Dendritic cell treated with granulocyte-macrophage colony-stimulating factor and Interleukin-4, amounts not matched to agents 40 ng/mL and 50 ng/mL, for 4 days (primary cell): ENCODE measurements at regions not wholly inside any gene's neighbourhood (a gene's known extent, or its start where the extent isn't known, plus 50 kb on each side); places are given as distances from the start of the nearest gene placed in this dataset.

Experiments used
- H3K27ac Mint-ChIP-seq: one replicate; pipeline ENCODE4 v1.8.0; 2022; ENCODE audit warnings: mild to moderate bottlenecking, mixed read lengths
- H3K27me3 Mint-ChIP-seq: one replicate; pipeline ENCODE4 v1.8.0; 2022; ENCODE audit warnings: mild to moderate bottlenecking, mixed read lengths
- H3K36me3 Mint-ChIP-seq: one replicate; pipeline ENCODE4 v1.8.0; 2022; ENCODE audit warnings: low read depth, mixed read lengths
- H3K4me1 Mint-ChIP-seq: one replicate; pipeline ENCODE4 v1.8.0; 2022; ENCODE audit warnings: low read depth, mixed read lengths
- H3K4me3 Mint-ChIP-seq: one replicate; pipeline ENCODE4 v1.8.0; 2022; ENCODE audit warnings: mild to moderate bottlenecking, moderate library complexity, mixed read lengths
- H3K9me3 Mint-ChIP-seq: one replicate; pipeline ENCODE4 v1.8.0; 2022; ENCODE audit warnings: mixed read lengths
- intact Hi-C: fragments of 100-400 bp; cut with micrococcal nuclease; formaldehyde crosslinking; loops from one replicate; pipeline ENCODE4 v1.15.0; 2022

GRCh38 chr9:69984831-69985230 lies 58.8 kb upstream of the MAMDC2 start:
- peaks cover 2% of the 10 kb centered on the region for H3K27me3 Mint-ChIP-seq
- no peak overlapping the region for H3K4me3 Mint-ChIP-seq
- no peaks in the 10 kb centered on the region for H3K4me1 Mint-ChIP-seq

DNA sequence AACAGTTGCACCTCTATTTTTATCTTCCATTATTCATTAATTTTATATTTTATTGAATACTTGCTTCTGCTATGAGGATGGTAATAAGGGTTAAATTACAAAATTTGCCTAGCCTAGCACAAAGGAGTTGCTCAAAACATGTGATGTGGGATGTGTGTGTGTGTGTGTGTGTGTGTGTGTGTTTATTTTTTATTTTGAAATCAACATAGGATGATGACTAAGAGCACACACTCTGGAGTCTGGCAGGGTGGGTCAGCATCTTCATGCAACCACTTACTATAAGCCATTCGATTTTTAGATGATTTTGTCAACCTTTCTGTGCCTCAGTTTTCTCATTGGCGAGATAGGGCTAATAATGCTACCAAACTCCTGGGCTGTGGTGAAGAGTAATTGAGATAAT lies 57.7 kb upstream of the MAMDC2 start:
- intact Hi-C loops: no loop called here
- Mint-ChIP-seq H3K4me3 (no peak overlapping the region), H3K36me3 (no peaks in the 10 kb centered on the region), H3K9me3 (no peaks in the 10 kb centered on the region), H3K27ac (no peak overlapping the region), H3K27me3 (no peaks in the 10 kb centered on the region), H3K4me1 (no peaks in the 10 kb centered on the region)

More at GRCh38 chr9:69984831-69985230, 58.8 kb upstream of the MAMDC2 start:
- intact Hi-C loops: no loop called here
- Mint-ChIP-seq H3K36me3 (no peaks in the 10 kb centered on the region), H3K9me3 (no peaks in the 10 kb centered on the region), H3K27ac (no peak overlapping the region)

DNA sequence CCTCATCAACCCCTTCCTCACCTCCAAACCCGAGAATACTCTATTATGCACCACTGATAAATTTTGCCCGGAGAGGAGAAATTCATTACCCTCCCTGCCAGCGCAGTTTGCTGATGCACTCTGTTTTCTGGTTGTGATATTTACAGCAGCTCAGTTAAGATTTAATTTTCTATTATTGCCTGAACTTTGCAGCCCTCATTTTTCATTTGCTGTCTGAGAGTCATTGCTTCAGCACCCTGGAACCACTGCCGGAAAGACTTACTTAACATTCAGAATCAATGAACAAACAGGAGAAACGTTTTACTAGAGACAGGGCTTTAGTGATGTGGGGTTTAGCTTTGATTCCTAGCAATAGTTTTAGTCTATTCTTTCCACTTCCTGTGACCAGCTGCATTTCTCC lies 56.7 kb upstream of the MAMDC2 start:
- intact Hi-C loops: no loop called here
- H3K36me3 Mint-ChIP-seq: no peaks in the 10 kb centered on the region
- no peaks in the 10 kb centered on the region for H3K4me1 Mint-ChIP-seq
- no peak overlapping the region for H3K4me3 Mint-ChIP-seq
- H3K9me3 Mint-ChIP-seq: no peaks in the 10 kb centered on the region
- H3K27ac Mint-ChIP-seq: no peak overlapping the region
- H3K27me3 Mint-ChIP-seq: no peaks in the 10 kb centered on the region

DNA sequence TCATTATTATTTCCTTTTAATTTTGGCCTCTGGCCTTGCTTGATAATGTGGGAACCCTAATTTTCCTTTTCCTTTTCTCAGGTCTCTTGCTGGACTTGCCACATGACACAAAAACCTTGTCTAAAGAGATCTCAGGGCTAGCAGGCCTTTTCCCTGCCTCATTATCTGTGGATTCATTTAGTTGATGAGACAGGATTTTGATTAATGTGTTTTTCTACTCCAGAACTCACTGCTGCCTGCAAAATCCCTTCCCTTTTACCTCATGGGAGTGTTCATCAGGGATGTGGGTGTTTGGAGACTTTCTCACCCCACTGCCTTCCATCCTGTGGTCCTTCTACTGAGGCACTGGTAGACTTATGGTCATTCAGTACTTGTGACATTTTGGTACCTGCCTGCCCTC lies 56.2 kb upstream of the MAMDC2 start:
- no peaks in the 10 kb centered on the region for H3K27me3 Mint-ChIP-seq
- H3K36me3 Mint-ChIP-seq: no peaks in the 10 kb centered on the region
- no peak overlapping the region for H3K27ac Mint-ChIP-seq
- no peak overlapping the region for H3K4me3 Mint-ChIP-seq
- no peaks in the 10 kb centered on the region for H3K9me3 Mint-ChIP-seq
- intact Hi-C loops: no loop called here
- no peaks in the 10 kb centered on the region for H3K4me1 Mint-ChIP-seq

DNA sequence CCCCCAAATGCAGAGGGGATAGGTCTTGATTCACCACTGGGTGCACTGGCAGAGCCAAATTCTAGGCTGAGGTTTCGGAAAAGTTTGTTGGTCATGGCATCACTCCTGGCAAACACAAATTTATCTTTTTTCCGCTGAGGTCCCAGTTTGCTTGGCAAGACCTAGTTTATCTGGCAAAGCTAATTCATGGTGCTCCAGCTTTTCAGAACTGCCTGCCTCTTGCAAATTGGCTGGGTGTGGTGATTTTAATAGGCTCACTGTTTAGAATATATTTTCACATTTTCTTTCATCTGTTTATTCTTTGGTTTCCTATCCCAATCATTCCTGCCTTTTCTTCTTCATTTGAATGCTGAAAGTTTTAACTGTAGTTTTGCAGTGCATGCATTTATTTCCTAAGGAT lies 50.5 kb upstream of the MAMDC2 start:
- no peak overlapping the region for H3K4me3 Mint-ChIP-seq
- H3K27me3 Mint-ChIP-seq: no peaks in the 10 kb centered on the region
- no peak overlapping the region for H3K27ac Mint-ChIP-seq
- H3K9me3 Mint-ChIP-seq: no peaks in the 10 kb centered on the region
- intact Hi-C loops: no loop called here
- H3K36me3 Mint-ChIP-seq: no peaks in the 10 kb centered on the region
- no peaks in the 10 kb centered on the region for H3K4me1 Mint-ChIP-seq
